HL-60 (cell line): ENCODE measurements at regions not wholly inside any gene's neighbourhood (a gene's known extent, or its start where the extent isn't known, plus 50 kb on each side); places are given as distances from the start of the nearest gene placed in this dataset.
A peak's percentile ranks its signal among the peaks of the same experiment; 100 is the strongest.

Source experiments
- DNase-seq, 2 experiments: peaks; one replicate each; pipeline ENCODE4 v3.0.0-alpha.2; 2010 to 2020; ENCODE audit warnings: low read depth in 1 of 2, low spot score in 1 of 2
- H3K27ac ChIP-seq: fragments of 250-450 bp; sonication (Bioruptor Pico); replicated peaks from 2 replicates; pipeline ENCODE4 v1.5.1; 2020; ENCODE audit warnings: mild to moderate bottlenecking, moderate library complexity
- H3K27me3 ChIP-seq: fragments of 250-450 bp; sonication (Bioruptor Pico); 2 replicates; pipeline ENCODE4 v1.5.1; 2021; ENCODE audit warnings: mild to moderate bottlenecking, moderate library complexity; ENCODE audit not compliant: insufficient read depth, poor library complexity, severe bottlenecking
- H3K4me3 ChIP-seq: replicated peaks from 2 replicates; pipeline ENCODE4 v1.5.1; 2011; ENCODE audit warnings: mild to moderate bottlenecking, control low read depth, low read length; ENCODE audit not compliant: insufficient read depth
- CTCF ChIP-seq: IDR thresholded peaks from one replicate; pipeline ENCODE4 v1.5.1; 2011; ENCODE audit warnings: low read length, control low read depth, inconsistent platforms; ENCODE audit not compliant: insufficient read depth
- GABPA ChIP-seq: IDR thresholded peaks from 2 replicates; pipeline ENCODE4 v1.6.1; 2012; ENCODE audit warnings: low read depth
- POLR2AphosphoS5 ChIP-seq: IDR thresholded peaks from 2 replicates; pipeline ENCODE4 v1.6.1; 2012; ENCODE audit warnings: low read depth
- SPI1 ChIP-seq: IDR thresholded peaks from 2 replicates; pipeline ENCODE4 v1.6.1; 2012; ENCODE audit warnings: low read depth, mild to moderate bottlenecking, borderline replicate concordance
- TF ChIP-seq, protein P1 (sequence below): IDR thresholded peaks from 2 replicates; pipeline ENCODE4 v1.6.1; 2012; ENCODE audit warnings: low read depth; ENCODE audit not compliant: insufficient replicate concordance

- DNase-seq = peak in 1 of 2 experiments; percentile 45
- Histone ChIP-seq H3K4me3 (no peak overlapping the region), H3K27me3 (no peaks in the 10 kb centered on the region), H3K27ac (no peak overlapping the region)
- TF ChIP-seq CTCF (no peak), SPI1 (peak; percentile 35; the same call in 1 of the 2 replicates)
Measured at GRCh38 chr12:19847294-19848059, 408.2 kb downstream of the AEBP2 start.

- TF ChIP-seq POLR2AphosphoS5 (no peak), SPI1 (no peak)
- Histone ChIP-seq H3K4me3 (no peak overlapping the region), H3K27ac (no peak overlapping the region), H3K27me3 (no peaks in the 10 kb centered on the region)
- no peak for DNase-seq
Measured at GRCh38 chr12:19848421-19848820, 409.1 kb downstream of the AEBP2 start.

DNA sequence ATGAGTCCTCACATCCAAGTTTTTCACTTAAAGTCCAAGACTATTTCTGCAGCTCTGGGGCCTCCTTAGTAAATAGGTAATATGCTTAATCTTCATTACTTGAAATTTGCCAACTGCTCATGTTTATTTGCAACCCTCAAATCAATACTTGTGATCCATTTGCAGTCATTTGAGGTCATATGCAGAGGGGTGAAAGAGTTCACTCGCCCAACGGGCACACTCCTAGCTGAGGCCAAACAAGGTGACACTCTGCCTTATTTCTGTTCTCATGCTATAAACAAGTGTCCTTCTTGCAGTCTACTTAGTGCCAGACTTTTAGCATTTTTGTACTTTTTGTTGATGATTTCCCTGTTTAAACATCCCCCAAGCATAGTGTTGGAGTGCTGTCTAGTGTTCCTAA, 409.9 kb downstream of the AEBP2 start:
- no peak overlapping the region for H3K4me3 ChIP-seq
- no peak for DNase-seq
- no peak overlapping the region for H3K27ac ChIP-seq
- no peaks in the 10 kb centered on the region for H3K27me3 ChIP-seq
- TF ChIP-seq POLR2AphosphoS5 (no peak), GABPA (no peak), SPI1 (no peak), CTCF (no peak)
- TF ChIP-seq, protein P1, sequence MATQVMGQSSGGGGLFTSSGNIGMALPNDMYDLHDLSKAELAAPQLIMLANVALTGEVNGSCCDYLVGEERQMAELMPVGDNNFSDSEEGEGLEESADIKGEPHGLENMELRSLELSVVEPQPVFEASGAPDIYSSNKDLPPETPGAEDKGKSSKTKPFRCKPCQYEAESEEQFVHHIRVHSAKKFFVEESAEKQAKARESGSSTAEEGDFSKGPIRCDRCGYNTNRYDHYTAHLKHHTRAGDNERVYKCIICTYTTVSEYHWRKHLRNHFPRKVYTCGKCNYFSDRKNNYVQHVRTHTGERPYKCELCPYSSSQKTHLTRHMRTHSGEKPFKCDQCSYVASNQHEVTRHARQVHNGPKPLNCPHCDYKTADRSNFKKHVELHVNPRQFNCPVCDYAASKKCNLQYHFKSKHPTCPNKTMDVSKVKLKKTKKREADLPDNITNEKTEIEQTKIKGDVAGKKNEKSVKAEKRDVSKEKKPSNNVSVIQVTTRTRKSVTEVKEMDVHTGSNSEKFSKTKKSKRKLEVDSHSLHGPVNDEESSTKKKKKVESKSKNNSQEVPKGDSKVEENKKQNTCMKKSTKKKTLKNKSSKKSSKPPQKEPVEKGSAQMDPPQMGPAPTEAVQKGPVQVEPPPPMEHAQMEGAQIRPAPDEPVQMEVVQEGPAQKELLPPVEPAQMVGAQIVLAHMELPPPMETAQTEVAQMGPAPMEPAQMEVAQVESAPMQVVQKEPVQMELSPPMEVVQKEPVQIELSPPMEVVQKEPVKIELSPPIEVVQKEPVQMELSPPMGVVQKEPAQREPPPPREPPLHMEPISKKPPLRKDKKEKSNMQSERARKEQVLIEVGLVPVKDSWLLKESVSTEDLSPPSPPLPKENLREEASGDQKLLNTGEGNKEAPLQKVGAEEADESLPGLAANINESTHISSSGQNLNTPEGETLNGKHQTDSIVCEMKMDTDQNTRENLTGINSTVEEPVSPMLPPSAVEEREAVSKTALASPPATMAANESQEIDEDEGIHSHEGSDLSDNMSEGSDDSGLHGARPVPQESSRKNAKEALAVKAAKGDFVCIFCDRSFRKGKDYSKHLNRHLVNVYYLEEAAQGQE = no peak

DNA sequence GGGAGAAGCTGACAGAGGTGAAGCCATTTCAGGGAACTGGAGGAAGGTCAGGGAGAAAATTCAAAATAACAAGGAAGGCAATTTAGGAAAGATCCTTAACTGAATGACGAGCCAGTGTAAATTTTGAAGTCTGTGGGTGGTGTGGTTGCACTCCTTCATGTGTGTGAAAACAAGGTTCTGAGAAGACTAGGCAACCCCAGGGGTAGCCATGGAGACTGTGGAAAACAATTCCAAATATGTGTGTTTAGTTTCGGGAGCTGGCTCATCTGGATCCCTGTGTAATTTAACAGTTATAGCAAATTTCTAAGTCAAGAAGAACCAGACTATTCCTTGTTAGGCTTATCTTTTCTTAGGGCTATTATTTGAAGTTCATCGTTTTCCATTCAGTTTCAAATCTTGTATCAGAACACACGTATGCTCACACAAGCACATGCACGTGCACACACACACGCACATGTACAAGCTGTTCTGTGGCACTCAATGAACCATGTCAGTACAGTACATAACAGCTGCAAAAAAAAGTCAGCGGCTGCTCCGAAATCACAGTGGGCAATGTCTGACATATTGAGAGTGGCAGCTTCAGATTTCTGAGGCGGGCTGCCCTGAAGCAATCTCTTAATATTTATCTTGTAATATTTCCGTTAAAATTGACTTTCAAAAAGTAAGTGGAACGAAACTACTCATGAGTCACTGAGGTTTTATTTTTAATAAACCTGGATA, 411.2 kb downstream of the AEBP2 start:
- H3K27me3 ChIP-seq = no peaks in the 10 kb centered on the region
- TF ChIP-seq SPI1 = no peak
- TF ChIP-seq POLR2AphosphoS5 = no peak
- no peak for TF ChIP-seq GABPA
- TF ChIP-seq, protein P1 = no peak
- TF ChIP-seq CTCF = no peak
- no peak for DNase-seq
- H3K27ac ChIP-seq = no peak overlapping the region
- H3K4me3 ChIP-seq = no peak overlapping the region
